HUDEP-2 (cell line): ENCODE measurements at regions not wholly inside any gene's neighbourhood (a gene's known extent, or its start where the extent isn't known, plus 50 kb on each side); places are given as distances from the start of the nearest gene placed in this dataset.

Experiments
- DNase-seq, 76 experiments: peaks; one replicate each; lab custom pipeline; 2025; ENCODE audit not compliant: unreplicated experiment in 76 of 76; lab: John Stamatoyannopoulos, UW

- DNase-seq, result no peak
Measured at GRCh38 chr3:154976072-154976983, 103.8 kb upstream of the MME start.

- DNase-seq, result no peak
Measured at GRCh38 chr3:154973851-154974250, 106.3 kb upstream of the MME start.

- DNase-seq, result no peak
Measured at GRCh38 chr3:154972951-154973350, 107.2 kb upstream of the MME start.

- no peak for DNase-seq
Measured at GRCh38 chr3:154971771-154972326, 108.3 kb upstream of the MME start.

- DNase-seq, result no peak
Measured at GRCh38 chr3:154971341-154971740, 108.8 kb upstream of the MME start.

GRCh38 chr3:154970797-154971196, 109.3 kb upstream of the MME start:
- DNase-seq, result no peak

GRCh38 chr3:154969366-154969765, 110.8 kb upstream of the MME start:
- no peak for DNase-seq

- DNase-seq, result no peak
Measured at GRCh38 chr3:154967090-154967489, 113.0 kb upstream of the MME start.

GRCh38 chr3:154956815-154957214, 123.3 kb upstream of the MME start:
- DNase-seq, result no peak

GRCh38 chr3:154955907-154956533, 124.1 kb upstream of the MME start:
- no peak for DNase-seq

- DNase-seq, result peak in 9 of 76 experiments; percentile 4 to 39 (median 9)
Measured at GRCh38 chr3:154954757-154955156, 125.4 kb upstream of the MME start.

GRCh38 chr3:154953538-154953937, 126.6 kb upstream of the MME start:
- DNase-seq, result no peak

- no peak for DNase-seq
Measured at GRCh38 chr3:154952553-154952952, 127.6 kb upstream of the MME start.

GRCh38 chr3:154943981-154944380, 136.1 kb upstream of the MME start:
- no peak for DNase-seq

GRCh38 chr3:154942827-154943226, 137.3 kb upstream of the MME start:
- no peak for DNase-seq

GRCh38 chr3:154936196-154936595, 143.9 kb upstream of the MME start:
- no peak for DNase-seq

GRCh38 chr3:154933581-154933980, 146.5 kb upstream of the MME start:
- no peak for DNase-seq

GRCh38 chr3:154932633-154933032, 147.5 kb upstream of the MME start:
- DNase-seq, result no peak

- no peak for DNase-seq
Measured at GRCh38 chr3:154931484-154931883, 148.6 kb upstream of the MME start.

GRCh38 chr3:154926721-154927120, 153.4 kb upstream of the MME start:
- no peak for DNase-seq

GRCh38 chr3:154921351-154921750, 158.8 kb upstream of the MME start:
- no peak for DNase-seq

GRCh38 chr3:154919226-154919625, 160.9 kb upstream of the MME start:
- DNase-seq, result no peak
